SK-N-SH (cell line): ENCODE measurements at regions not wholly inside any gene's neighbourhood (a gene's known extent, or its start where the extent isn't known, plus 50 kb on each side); places are given as distances from the start of the nearest gene placed in this dataset.

Source experiments
- CTCF ChIA-PET: fragments of 300-600, 350-600 bp; formaldehyde crosslinking; extraction: SDS; loops from one replicate; lab custom pipeline; 2021; lab: Yijun Ruan, JAX
- POLR2A ChIA-PET: fragments of 350-600 bp; sonication (Branson Sonifier 250); formaldehyde crosslinking; extraction: SDS; loops from one replicate; lab custom pipeline; 2020; ENCODE audit warnings: antibody characterized with exemption, inconsistent platforms; lab: Yijun Ruan, JAX
- DNase-seq: peaks from one replicate; pipeline ENCODE4 v3.0.0; 2012
- H2AFZ ChIP-seq: fragments of 200-600 bp; sonication (generic); 2 replicates; pipeline ENCODE4 v1.8.1; 2016; ENCODE audit warnings: antibody characterized with exemption, mild to moderate bottlenecking, low read depth
- H3F3A ChIP-seq: fragments of 200-600 bp; sonication (generic); replicated peaks from 2 replicates; pipeline ENCODE3; 2016; ENCODE audit warnings: antibody characterized with exemption, mild to moderate bottlenecking; ENCODE audit not compliant: insufficient read depth
- H3K27ac ChIP-seq, 2 experiments: fragments of 200-500 bp in 1 of 2; fragments of 200-600 bp in 1 of 2; sonication (Bioruptor generic) in 1 of 2; sonication (generic), shearing (Covaris generic) in 1 of 2; 2 replicates each; pipeline versions ENCODE4 v1.5.1 to v1.6.1; 2014 to 2016; ENCODE audit warnings: low read depth in 2 of 2, inconsistent platforms in 1 of 2, low read length in 1 of 2, mild to moderate bottlenecking in 1 of 2, mixed read lengths in 1 of 2
- H3K27me3 ChIP-seq: fragments of 200-600 bp; sonication (generic), shearing (Covaris generic); 2 replicates; pipeline ENCODE4 v1.6.1; 2016; ENCODE audit warnings: mixed run types; ENCODE audit not compliant: insufficient read depth
- H3K36me3 ChIP-seq, 2 experiments: fragments of 200-500 bp in 1 of 2; fragments of 200-600 bp in 1 of 2; sonication (Bioruptor generic) in 1 of 2; sonication (generic) in 1 of 2; replicated peaks in 1 of 2; 2 replicates each; pipeline versions ENCODE3 to v1.5.1; 2014 to 2016; ENCODE audit warnings: low read length in 1 of 2, mild to moderate bottlenecking in 1 of 2; ENCODE audit not compliant: insufficient read depth in 2 of 2, control insufficient read depth in 1 of 2
- H3K4me1 ChIP-seq, 2 experiments: fragments of 200-500 bp in 1 of 2; fragments of 200-600 bp in 1 of 2; sonication (Bioruptor generic) in 1 of 2; sonication (generic), shearing (Covaris generic) in 1 of 2; 2 replicates each; pipeline versions ENCODE4 v1.5.1 to v1.6.1; 2014 to 2016; ENCODE audit warnings: low read depth in 1 of 2, low read length in 1 of 2, mixed run types in 1 of 2; ENCODE audit not compliant: insufficient read depth in 2 of 2, control insufficient read depth in 1 of 2
- H3K4me2 ChIP-seq: fragments of 200-600 bp; sonication (generic), shearing (Covaris generic); 2 replicates; pipeline ENCODE4 v1.6.1; 2017; ENCODE audit warnings: mixed run types
- H3K4me3 ChIP-seq, 2 experiments: fragments of 200-500 bp in 1 of 2; fragments of 200-600 bp in 1 of 2; sonication (Bioruptor generic) in 1 of 2; sonication (generic), shearing (Covaris generic) in 1 of 2; 2 replicates each; pipeline versions ENCODE4 v1.5.1 to v1.8.1; 2014 to 2016; ENCODE audit warnings: low read depth in 2 of 2, inconsistent platforms in 1 of 2, low read length in 1 of 2, mild to moderate bottlenecking in 1 of 2, mixed read lengths in 1 of 2, moderate library complexity in 1 of 2
- H3K79me2 ChIP-seq: fragments of 200-600 bp; sonication (generic); 2 replicates; pipeline ENCODE4 v1.8.1; 2017; ENCODE audit warnings: mild to moderate bottlenecking; ENCODE audit not compliant: insufficient read depth
- H3K9ac ChIP-seq: fragments of 200-600 bp; sonication (generic); 2 replicates; pipeline ENCODE4 v1.6.1; 2017; ENCODE audit warnings: mixed run types
- H3K9me2 ChIP-seq: fragments of 200-600 bp; sonication (generic); 2 replicates; pipeline ENCODE4 v1.6.1; 2017; ENCODE audit warnings: mixed run types
- H3K9me3 ChIP-seq: fragments of 200-600 bp; sonication (generic); 2 replicates; pipeline ENCODE4 v1.6.1; 2017; ENCODE audit warnings: mixed run types, mild to moderate bottlenecking, moderate library complexity
- H4K20me1 ChIP-seq: fragments of 200-600 bp; sonication (generic); 2 replicates; pipeline ENCODE4 v1.6.1; 2017; ENCODE audit warnings: mild to moderate bottlenecking, mixed run types; ENCODE audit not compliant: insufficient read depth
- CHD2 ChIP-seq: fragments of 150-350 bp; IDR thresholded peaks from 2 replicates; pipeline ENCODE4 v1.6.1; 2018; ENCODE audit warnings: low read length; ENCODE audit not compliant: partially characterized antibody
- FOSL2 ChIP-seq: IDR thresholded peaks from 2 replicates; pipeline ENCODE4 v1.4.0; 2012; ENCODE audit warnings: low read depth, mild to moderate bottlenecking, moderate library complexity, borderline replicate concordance
- FOXJ3 ChIP-seq: sonication (generic); formaldehyde crosslinking; IDR thresholded peaks from 2 replicates; pipeline ENCODE4 v1.5.1; 2020; ENCODE audit warnings: mild to moderate bottlenecking, missing genetic modification reagents
- FOXM1 ChIP-seq: IDR thresholded peaks from 2 replicates; pipeline ENCODE4 v1.4.0; 2012; ENCODE audit warnings: low read depth, mild to moderate bottlenecking
- GATA2 ChIP-seq: sonication (generic); formaldehyde crosslinking; IDR thresholded peaks from 2 replicates; pipeline ENCODE4 v1.5.0; 2020; ENCODE audit warnings: mild to moderate bottlenecking, missing genetic modification reagents
- JUND ChIP-seq: IDR thresholded peaks from 2 replicates; pipeline ENCODE4 v1.4.0; 2012
- MXI1 ChIP-seq: IDR thresholded peaks from 2 replicates; pipeline ENCODE4 v1.6.1; 2012; ENCODE audit warnings: mild to moderate bottlenecking, low read depth, low read length, improper control_type of control experiment
- NFIC ChIP-seq: IDR thresholded peaks from 2 replicates; pipeline ENCODE4 v1.4.0; 2012; ENCODE audit warnings: borderline replicate concordance
- NRF1 ChIP-seq: IDR thresholded peaks from 2 replicates; pipeline ENCODE4 v1.6.1; 2012; ENCODE audit warnings: low read depth, mild to moderate bottlenecking, low read length
- POLR2AphosphoS5 ChIP-seq: IDR thresholded peaks from 2 replicates; pipeline ENCODE4 v1.6.1; 2012; ENCODE audit warnings: low read depth, low read length
- RAD21 ChIP-seq: IDR thresholded peaks from 2 replicates; pipeline ENCODE4 v1.6.1; 2012; ENCODE audit warnings: mild to moderate bottlenecking, low read length
- RCOR1 ChIP-seq: fragments of 150-350 bp; IDR thresholded peaks from 2 replicates; pipeline ENCODE4 v1.6.1; 2017; ENCODE audit warnings: antibody characterized with exemption, low read length
- SIN3A ChIP-seq: IDR thresholded peaks from 2 replicates; pipeline ENCODE4 v1.6.1; 2012; ENCODE audit warnings: low read depth, mild to moderate bottlenecking, low read length, moderate library complexity, borderline replicate concordance
- SMC3 ChIP-seq: IDR thresholded peaks from 2 replicates; pipeline ENCODE4 v1.6.1; 2012; ENCODE audit warnings: low read depth, low read length, improper control_type of control experiment
- TAF1 ChIP-seq: IDR thresholded peaks from 2 replicates; pipeline ENCODE4 v1.6.1; 2012; ENCODE audit warnings: low read depth, mild to moderate bottlenecking, low read length, moderate library complexity, borderline replicate concordance
- TCF12 ChIP-seq: IDR thresholded peaks from 2 replicates; pipeline ENCODE4 v1.4.0; 2012
- YY1 ChIP-seq: IDR thresholded peaks from 2 replicates; pipeline ENCODE4 v1.4.0; 2012; ENCODE audit warnings: low read depth, mild to moderate bottlenecking
- WGBS: methylation state at CpG from one replicate; pipeline ENCODE4 v1.1.6; 2017; ENCODE audit warnings: low lambda C conversion rate; 5-methylcytosine and 5-hydroxymethylcytosine counted together
- TF ChIP-seq, protein P1 (sequence below): IDR thresholded peaks from 2 replicates; pipeline ENCODE4 v1.4.0; 2012; ENCODE audit warnings: low read depth
- TF ChIP-seq, protein P2 (sequence below): fragments of 150-350 bp; IDR thresholded peaks from 2 replicates; pipeline ENCODE4 v1.6.1; 2016; ENCODE audit warnings: mild to moderate bottlenecking, low read depth, low read length
- TF ChIP-seq, protein P3 (sequence below): fragments of 150-350 bp; IDR thresholded peaks from 2 replicates; pipeline ENCODE4 v1.6.1; 2017; ENCODE audit warnings: antibody characterized with exemption, low read length, low read depth, borderline replicate concordance
- TF ChIP-seq, protein P4 (sequence below): IDR thresholded peaks from 2 replicates; pipeline ENCODE4 v1.4.0; 2012; ENCODE audit warnings: low read depth, borderline replicate concordance
- TF ChIP-seq, protein P5 (sequence below): IDR thresholded peaks from 2 replicates; pipeline ENCODE4; 2012
- TF ChIP-seq, protein P6 (sequence below): IDR thresholded peaks from 2 replicates; pipeline ENCODE4 v1.4.0; 2012; ENCODE audit warnings: low read depth, borderline replicate concordance

DNA sequence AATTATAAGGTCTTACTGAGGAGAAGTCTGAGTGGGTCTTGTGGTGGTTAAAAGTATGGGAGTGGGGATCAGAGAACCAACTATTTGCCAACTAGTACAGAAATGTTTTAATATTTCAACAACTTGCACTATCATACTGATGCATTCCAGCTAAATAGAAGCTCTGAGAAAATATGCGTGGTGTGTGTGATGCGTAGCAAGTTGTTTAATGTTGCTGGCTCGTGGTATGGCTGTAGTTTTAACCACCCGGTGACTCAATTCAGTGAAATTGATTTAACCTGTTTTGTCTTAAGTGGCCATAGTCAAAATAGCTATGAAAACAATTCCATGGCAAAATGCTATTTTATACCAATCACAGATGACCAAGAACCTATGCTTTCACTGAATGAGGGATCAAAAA lies 176.5 kb upstream of the SLC24A2 start:
- WGBS = 67% methylated on average over 4 of the region's 4 CpGs
- Histone ChIP-seq H3F3A (no peaks in the 10 kb centered on the region), H3K4me1 (no peaks in the 10 kb centered on the region), H3K9me2 (no peaks in the 10 kb centered on the region), H3K27me3 (no peaks in the 10 kb centered on the region), H2AFZ (no peak overlapping the region), H3K36me3 (no peaks in the 10 kb centered on the region), H3K27ac (no peak overlapping the region), H3K9ac (no peak overlapping the region), H4K20me1 (no peaks in the 10 kb centered on the region), H3K9me3 (no peaks in the 10 kb centered on the region), H3K79me2 (no peaks in the 10 kb centered on the region), H3K4me3 (no peak overlapping the region), H3K4me2 (no peak overlapping the region)
- ChIA-PET POLR2A (no interaction called here), CTCF (interaction anchor here (0.9 to 1.2 kb wide), 2 partner anchors 10 to 32 kb away, joined by 3 to 4 read pairs; no protein-coding TSS in a partner anchor)
- TF ChIP-seq FOSL2 = no peak
- TF ChIP-seq FOXM1 = no peak
- TF ChIP-seq, protein P1, sequence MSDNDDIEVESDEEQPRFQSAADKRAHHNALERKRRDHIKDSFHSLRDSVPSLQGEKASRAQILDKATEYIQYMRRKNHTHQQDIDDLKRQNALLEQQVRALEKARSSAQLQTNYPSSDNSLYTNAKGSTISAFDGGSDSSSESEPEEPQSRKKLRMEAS = no peak
- TF ChIP-seq, protein P2, sequence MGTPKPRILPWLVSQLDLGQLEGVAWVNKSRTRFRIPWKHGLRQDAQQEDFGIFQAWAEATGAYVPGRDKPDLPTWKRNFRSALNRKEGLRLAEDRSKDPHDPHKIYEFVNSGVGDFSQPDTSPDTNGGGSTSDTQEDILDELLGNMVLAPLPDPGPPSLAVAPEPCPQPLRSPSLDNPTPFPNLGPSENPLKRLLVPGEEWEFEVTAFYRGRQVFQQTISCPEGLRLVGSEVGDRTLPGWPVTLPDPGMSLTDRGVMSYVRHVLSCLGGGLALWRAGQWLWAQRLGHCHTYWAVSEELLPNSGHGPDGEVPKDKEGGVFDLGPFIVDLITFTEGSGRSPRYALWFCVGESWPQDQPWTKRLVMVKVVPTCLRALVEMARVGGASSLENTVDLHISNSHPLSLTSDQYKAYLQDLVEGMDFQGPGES = no peak
- TF ChIP-seq YY1 = no peak
- TF ChIP-seq, protein P3, sequence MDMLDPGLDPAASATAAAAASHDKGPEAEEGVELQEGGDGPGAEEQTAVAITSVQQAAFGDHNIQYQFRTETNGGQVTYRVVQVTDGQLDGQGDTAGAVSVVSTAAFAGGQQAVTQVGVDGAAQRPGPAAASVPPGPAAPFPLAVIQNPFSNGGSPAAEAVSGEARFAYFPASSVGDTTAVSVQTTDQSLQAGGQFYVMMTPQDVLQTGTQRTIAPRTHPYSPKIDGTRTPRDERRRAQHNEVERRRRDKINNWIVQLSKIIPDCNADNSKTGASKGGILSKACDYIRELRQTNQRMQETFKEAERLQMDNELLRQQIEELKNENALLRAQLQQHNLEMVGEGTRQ = no peak
- no peak for TF ChIP-seq FOXJ3 (CRISPR knock-in tag)
- TF ChIP-seq SMC3 = no peak
- no peak for TF ChIP-seq RAD21
- TF ChIP-seq POLR2AphosphoS5 = no peak
- TF ChIP-seq TAF1 = no peak
- TF ChIP-seq RCOR1 = no peak
- no peak for TF ChIP-seq NFIC
- TF ChIP-seq TCF12 = no peak
- DNase-seq = no peak

DNA sequence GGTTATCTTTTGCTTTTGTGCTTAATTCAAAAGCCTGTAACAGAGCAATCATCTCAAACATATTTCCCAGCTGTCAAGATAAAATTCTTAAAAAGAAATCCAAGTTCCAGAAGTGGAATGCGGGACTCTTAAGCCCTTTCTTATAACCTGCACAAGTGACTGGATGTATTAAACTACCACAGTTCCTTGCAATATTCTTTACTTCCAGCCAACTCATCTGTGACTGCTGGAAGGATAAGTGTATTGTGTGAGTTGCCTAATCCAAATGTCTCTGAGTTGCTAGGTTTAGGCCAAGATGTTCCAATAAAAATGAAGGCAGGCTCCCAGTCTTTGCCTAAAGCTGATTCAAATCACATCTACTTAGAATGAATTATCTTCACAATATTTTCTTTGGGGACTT lies 159.2 kb upstream of the SLC24A2 start:
- ChIA-PET POLR2A (no interaction called here), CTCF (no interaction called here)
- Histone ChIP-seq H3K9ac (no peak overlapping the region), H3K4me3 (no peak overlapping the region), H3K4me1 (no peaks in the 10 kb centered on the region; a peak in 1 of 4 replicates), H3K36me3 (no peaks in the 10 kb centered on the region), H3K27ac (no peak overlapping the region), H3K27me3 (no peaks in the 10 kb centered on the region), H3K9me2 (no peaks in the 10 kb centered on the region), H2AFZ (no peak overlapping the region), H3F3A (no peaks in the 10 kb centered on the region), H3K9me3 (no peaks in the 10 kb centered on the region), H3K4me2 (no peak overlapping the region), H4K20me1 (no peaks in the 10 kb centered on the region), H3K79me2 (no peaks in the 10 kb centered on the region)
- no peak for DNase-seq
- 80% methylated on average over 1 of the region's 1 CpG for WGBS
- TF ChIP-seq FOXM1 = no peak
- TF ChIP-seq JUND = no peak
- TF ChIP-seq FOSL2 = no peak
- no peak for TF ChIP-seq MXI1
- no peak for TF ChIP-seq NFIC
- TF ChIP-seq, protein P4, sequence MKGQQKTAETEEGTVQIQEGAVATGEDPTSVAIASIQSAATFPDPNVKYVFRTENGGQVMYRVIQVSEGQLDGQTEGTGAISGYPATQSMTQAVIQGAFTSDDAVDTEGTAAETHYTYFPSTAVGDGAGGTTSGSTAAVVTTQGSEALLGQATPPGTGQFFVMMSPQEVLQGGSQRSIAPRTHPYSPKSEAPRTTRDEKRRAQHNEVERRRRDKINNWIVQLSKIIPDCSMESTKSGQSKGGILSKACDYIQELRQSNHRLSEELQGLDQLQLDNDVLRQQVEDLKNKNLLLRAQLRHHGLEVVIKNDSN = no peak
- TF ChIP-seq SMC3 = no peak
- TF ChIP-seq, protein P5, sequence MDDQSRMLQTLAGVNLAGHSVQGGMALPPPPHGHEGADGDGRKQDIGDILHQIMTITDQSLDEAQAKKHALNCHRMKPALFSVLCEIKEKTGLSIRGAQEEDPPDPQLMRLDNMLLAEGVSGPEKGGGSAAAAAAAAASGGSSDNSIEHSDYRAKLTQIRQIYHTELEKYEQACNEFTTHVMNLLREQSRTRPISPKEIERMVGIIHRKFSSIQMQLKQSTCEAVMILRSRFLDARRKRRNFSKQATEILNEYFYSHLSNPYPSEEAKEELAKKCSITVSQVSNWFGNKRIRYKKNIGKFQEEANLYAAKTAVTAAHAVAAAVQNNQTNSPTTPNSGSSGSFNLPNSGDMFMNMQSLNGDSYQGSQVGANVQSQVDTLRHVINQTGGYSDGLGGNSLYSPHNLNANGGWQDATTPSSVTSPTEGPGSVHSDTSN = no peak
- TF ChIP-seq, protein P6, sequence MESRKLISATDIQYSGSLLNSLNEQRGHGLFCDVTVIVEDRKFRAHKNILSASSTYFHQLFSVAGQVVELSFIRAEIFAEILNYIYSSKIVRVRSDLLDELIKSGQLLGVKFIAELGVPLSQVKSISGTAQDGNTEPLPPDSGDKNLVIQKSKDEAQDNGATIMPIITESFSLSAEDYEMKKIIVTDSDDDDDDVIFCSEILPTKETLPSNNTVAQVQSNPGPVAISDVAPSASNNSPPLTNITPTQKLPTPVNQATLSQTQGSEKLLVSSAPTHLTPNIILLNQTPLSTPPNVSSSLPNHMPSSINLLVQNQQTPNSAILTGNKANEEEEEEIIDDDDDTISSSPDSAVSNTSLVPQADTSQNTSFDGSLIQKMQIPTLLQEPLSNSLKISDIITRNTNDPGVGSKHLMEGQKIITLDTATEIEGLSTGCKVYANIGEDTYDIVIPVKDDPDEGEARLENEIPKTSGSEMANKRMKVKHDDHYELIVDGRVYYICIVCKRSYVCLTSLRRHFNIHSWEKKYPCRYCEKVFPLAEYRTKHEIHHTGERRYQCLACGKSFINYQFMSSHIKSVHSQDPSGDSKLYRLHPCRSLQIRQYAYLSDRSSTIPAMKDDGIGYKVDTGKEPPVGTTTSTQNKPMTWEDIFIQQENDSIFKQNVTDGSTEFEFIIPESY = no peak
- TF ChIP-seq SIN3A = no peak
- TF ChIP-seq TCF12 = no peak
- no peak for TF ChIP-seq CHD2
- no peak for TF ChIP-seq NRF1
- no peak for TF ChIP-seq GATA2 (CRISPR knock-in tag)
- no peak for TF ChIP-seq TAF1
- TF ChIP-seq, protein P1 = no peak
